ENCODE measurements at regions not wholly inside any gene's neighbourhood (a gene's known extent, or its start where the extent isn't known, plus 50 kb on each side); places are given as distances from the start of the nearest gene placed in this dataset.

DNA sequence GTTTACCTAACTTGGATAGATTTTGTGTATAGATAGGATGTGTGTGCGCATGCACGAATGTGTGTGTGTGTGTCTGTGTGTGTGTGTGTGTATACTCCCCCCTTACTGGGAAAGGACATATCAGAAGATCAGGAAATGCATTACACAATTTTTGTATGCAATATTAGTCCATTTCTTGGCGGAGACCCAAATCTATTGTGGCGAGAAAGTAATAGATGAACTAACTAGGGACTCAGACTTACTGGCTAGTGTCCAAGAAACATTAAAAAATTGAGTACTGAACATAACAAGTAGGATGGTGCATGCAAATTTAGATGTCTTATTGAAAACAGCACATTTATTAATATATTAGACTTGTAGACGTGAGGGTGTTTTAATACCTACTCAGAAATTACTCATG, 1036.5 kb upstream of the FANCL start:
- TF ChIP-seq CTCF (IDR thresholded peaks at IDR 0.05; ENCODE audit: borderline replicate concordance, extremely low read depth, low read length, poor library complexity, severe bottlenecking) (no peak), EZH2 (IDR thresholded peaks at IDR 0.05; ENCODE audit: borderline replicate concordance, low read depth, low read length, severe bottlenecking) (no peak)
